NOMO-1 treated with dmso at 0.1 percent for 144 hours (cell line): ENCODE measurements at regions not wholly inside any gene's neighbourhood (a gene's known extent, or its start where the extent isn't known, plus 50 kb on each side); places are given as distances from the start of the nearest gene placed in this dataset.

Experiments
- DNase-seq: peaks from one replicate; lab custom pipeline; 2025; ENCODE audit not compliant: unreplicated experiment; lab: John Stamatoyannopoulos, UW

DNA sequence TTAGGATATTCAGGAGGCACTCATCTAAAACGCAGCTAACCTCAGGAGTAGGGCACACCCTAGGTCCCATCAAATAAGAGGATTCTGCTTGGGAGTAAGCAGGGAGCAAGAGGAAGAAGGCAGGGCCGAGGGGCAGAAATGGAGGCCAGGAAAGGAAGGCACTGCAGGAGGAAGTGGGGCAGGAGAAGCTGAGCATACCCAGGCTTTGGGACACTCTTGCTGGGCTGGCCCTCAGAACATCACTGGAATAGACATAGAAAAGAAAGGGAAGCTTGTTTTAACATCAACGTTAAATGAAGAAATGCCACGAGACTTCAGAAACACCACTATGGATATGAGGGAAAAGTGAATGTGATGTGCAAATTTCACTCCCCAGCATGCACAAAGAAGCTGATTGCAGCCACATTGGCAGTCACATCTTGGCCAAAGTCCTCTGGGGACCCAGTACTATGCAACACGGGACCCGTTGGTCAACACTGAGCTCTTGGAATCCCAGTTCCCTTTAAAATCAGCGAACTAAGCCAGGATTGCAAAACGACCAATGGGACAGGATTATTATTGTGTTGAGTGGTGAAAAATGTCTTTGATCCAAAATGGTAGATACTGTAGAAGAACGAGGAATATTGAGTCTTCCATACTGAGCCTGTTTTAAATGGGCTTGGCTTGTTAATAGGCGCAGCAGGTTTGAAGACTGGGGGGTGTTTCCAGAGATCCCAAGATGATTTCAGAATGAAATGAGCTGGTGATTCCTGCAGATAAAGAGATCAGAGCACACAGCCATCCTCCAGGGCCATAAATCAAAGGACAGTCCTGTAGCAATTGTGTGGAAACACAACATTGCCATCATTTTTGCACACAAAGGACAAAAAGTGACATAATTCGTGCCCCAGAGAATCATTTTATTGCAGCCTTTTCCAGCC, 152.4 kb downstream of the TOMM20 start:
- DNase-seq = no peak

DNA sequence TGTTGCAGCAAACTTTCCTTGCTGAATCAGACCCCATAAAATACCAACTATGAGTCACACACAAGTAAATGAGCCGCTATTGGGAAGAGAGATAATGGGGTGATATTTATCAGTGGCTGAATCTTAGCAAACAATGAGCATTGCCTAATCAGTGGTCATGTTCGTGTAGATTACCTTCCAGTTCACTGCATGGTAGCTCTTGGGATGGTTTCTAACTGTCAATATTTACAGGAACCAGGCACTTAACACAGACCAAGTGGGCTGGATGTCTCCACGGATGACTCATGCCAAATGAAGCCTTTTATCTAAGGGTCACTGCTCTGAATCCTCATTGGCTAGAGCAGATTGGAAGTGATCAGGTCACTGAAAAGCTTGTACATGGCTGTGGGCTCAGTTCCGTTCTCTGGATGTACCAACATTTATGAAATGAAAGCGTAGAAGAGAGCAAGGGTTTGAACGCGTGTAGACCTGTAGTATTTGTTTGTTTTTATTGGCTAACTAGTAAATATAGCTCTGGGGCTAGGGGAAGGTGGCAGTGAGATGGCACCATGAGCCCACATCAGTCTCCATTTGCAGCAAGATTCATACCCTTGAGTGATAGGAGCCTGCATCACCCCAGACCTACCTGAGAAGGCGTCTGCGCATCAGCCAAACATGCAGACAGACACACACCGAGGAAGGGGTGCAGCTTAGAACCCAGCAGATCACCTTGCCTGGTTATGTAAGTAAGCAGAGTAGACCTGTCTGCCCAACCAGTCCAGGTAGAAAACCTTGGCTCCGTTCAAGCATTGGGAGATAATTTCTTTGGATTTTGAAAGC, 153.3 kb downstream of the TOMM20 start:
- DNase-seq = peak; percentile 77

DNA sequence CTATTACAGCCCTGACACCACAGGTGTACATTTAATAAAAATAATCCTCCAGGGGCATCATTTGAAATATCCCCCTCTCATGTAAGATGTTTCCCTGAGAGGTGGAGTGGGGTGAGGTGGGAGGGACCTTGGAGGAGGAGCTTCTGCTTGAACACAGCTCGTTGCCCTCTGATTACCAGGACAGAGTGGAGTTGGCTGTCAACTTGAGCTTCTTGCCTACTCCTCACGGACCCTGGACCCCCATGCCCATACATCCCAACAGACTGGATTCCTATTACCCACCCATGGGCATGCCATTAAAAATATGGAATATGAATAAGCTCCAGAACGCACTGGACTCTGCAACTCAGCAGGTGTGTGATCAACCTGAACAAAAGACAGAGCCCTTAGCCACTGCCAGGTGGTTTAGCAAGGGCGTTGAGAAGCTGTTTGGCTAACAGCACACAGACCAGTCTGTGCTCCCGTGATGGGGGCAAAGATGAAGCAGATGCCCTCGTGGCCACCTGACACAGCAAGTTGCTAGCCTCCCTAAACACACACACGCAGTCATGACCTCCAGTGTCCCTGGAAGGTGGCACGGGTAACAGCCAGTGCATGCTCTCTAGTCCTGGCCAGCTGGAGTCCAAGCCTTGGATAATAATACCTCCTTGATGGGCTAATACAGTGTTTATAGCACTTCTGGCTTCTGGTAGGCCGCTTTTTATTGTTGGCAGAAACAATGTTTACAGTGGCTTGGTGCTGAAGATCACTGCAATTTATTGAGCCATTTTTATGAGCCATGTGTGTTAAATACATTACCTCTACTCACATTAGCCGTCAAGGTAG, 155.0 kb downstream of the TOMM20 start:
- no peak for DNase-seq

DNA sequence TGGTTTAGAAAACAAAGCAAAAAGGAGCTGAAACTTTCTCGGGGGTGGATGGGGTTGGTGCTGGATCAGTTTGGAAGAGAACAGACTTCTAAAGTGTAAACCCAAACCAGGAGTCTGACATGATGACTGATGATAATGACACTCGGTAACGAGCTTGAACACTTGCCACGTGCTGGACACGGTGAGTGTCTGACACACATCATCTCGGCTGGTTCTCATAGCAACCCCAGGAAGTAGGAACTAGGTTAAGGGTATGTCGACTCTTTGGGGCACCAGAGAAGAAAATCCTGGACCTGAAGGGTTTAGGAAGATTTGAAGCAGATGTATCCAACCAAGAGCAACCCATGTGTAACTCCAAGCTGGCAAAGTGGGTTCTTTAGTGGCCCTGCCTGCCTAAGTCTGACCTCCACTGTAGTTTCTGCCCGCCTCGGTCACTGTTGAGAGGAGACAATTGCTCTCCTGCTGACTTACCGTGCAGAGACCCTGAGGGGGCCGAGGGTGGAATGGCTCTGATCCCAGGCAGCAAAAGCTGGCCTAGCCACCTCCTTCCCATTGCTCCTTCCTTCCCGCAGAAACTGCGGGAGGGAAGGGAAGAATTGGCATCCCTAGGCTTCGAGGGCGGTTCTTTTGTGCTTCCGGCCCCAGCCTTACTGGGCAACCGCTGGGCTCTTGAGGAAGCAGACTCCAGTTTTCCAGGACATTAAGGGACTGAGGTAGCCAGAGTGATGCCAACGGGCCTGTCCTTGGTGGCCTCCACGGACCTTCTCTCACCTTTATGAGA, 156.0 kb downstream of the TOMM20 start:
- no peak for DNase-seq

DNA sequence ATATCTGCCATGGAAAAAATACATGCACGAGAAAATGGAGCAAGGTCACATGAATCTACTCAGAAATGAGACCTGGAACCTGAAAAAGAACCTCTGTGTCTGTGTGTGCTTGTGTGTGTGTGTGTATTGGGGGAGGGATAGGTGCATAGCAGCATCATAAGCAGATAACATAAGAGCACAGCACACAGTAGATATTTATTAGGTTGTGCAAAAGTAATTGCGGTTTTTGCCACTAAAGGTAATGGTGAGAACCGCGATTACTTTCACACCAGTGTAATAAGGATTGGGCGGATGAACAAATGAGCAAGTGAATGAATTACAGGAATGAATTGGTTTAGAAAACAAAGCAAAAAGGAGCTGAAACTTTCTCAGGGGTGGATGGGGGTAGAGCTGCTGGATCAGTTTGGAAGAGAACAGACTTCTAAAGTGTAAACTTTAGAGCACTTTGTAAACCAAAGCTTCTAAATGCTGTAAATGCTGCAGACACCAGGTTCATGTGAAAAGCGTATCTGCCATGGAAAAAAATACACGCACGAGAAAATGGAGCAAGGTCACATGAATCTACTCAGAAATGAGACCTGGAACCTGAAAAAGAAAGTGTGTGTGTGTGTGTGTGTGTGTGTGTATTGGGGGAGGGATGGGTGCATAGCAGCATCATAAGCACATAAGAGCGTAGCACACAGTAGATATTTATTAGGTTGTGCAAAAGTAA, 156.9 kb downstream of the TOMM20 start:
- no peak for DNase-seq

DNA sequence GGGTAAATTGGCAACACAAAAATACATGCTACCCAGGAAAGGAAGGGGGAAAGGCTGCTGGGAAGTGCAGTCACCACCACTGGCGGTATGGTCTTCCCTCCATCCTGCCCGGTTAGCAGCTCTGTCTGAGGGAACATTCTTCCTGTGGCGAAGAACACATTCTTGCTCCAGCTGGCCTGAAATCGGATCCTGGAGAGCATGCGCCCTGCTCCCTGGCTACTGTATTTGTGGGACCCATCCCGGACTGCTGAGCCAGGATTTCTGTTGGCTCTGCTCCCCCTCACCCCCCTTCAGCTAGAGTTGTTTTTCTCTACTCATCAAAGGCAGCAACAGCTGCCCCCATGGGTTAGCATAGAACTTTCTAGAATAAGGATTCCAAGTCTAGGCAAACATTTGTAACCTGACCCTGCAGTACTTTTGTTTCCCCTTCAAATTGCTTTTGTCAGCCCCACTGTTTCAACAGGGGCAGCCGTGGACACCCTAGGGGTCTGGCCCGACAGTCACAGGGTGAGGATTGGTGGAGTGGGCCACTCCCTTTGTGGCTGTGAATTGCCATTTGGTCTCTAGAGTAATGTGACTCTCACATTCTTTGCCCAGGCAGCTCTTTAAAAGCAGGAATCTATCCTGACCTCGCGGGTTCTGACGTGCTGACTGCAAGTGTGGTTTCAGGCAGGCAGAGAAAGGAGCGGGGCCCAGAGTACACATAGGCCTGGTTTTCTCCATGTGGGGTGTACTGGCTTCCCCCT, 157.7 kb downstream of the TOMM20 start:
- no peak for DNase-seq

DNA sequence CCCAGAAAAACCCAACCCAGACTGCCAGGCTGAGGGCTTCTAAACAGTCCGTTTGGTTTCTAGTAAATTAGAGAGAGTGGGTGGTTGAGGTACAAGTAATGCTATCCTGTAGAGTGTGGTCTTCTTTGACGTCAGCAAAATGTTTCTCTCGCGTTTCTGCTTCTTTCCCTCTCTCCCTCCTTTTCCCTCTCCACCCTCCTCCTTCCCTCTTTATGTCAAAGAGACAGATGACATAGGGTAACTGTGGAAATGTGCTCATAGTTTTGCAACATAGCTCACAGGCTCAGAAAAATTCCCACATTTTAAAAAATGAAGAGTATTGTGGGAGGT, 158.3 kb downstream of the TOMM20 start:
- DNase-seq = no peak

DNA sequence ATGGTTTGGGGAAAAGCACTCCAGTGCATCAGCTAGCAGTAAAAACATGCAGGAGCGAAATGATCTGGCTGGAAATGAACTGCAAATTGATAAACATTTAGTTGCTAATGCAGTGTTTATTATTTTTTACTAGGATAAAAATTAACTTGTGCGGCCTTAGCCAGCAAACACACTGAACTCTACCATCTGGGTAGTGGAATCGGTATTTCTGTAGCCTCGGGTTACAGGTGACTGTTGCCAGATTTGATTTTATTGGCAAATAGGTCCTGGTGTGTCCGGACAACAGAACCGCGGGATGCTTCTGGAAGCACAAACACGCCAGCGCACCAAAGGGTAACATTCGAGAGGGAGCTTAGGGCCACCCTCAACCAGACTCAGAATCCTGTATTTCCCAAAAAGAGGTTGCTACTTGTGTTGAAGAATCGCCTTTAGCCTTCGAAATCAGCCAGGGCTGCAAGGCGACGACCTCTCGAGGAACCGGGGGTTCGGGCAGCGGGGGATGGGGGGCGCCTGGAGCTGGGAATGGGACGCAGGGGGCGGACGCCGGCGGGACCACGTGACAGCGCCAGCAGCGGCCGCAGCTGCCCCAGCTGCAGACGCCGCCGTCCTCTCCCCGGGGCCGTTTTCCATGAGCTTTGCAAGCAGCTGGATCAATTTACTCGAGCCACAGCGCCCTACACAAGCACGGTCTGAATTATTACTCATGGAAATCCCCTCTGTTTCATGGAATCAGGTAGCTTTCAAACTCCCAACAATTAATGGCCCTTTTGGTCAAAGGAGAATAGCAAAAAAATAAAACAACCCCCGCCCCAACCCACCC, 158.8 kb downstream of the TOMM20 start:
- DNase-seq = no peak

DNA sequence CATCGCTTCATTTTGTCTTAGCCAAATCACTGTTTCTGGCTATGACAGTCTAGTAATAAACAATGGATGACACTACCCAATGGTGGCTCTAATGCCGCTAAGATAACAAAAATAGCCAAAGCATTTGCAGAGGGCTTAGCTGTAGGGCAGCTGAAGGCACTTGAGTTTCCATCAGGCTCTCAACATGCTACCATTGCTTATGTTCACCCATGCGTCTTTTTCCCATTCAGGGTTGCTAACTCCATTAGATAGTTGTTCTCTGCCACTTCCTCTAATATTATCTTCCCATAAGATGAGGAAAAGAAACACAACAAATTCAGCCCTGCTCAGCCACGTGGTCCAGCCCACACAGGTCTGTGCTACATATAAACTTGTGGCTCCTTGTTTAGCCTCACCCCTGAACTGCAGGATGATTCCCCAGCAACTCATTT, 159.6 kb downstream of the TOMM20 start:
- DNase-seq = no peak

DNA sequence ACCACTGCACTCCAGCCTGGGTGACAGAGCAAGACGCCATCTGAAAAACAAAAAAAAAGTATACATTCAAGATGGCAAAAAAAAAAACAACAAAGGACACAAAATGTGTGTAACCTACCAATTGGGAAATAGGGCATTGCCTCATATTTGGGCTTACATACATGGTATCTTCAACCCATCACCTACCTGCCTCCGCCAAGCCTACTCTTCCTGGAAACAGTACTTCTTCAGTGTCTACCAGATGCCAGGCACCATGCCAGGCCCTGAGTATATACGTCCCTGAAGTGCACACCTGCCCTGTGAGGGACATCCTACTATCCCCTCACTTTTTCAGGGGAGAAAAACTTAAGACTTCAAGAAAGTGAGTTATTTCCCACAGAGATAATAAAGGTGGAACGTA, 160.2 kb downstream of the TOMM20 start:
- no peak for DNase-seq

DNA sequence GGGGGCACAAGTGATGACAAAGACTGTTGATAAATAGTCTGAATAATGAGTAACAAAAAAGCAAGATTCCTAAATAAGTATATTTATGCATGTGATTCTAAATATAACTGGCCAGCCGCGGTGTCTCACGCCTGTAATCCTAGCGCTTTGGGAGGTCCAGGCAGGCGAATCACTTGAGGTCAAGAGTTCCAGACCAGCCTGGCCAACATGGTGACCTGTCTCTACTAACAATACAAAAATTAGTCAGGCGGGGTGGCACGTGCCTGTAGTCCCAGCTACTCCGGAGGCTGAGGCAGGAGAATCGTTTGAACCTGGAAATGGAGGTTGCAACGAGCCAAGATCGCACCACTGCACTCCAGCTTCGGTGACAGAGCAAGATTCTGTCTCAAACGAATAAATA, 161.5 kb downstream of the TOMM20 start:
- DNase-seq = no peak

DNA sequence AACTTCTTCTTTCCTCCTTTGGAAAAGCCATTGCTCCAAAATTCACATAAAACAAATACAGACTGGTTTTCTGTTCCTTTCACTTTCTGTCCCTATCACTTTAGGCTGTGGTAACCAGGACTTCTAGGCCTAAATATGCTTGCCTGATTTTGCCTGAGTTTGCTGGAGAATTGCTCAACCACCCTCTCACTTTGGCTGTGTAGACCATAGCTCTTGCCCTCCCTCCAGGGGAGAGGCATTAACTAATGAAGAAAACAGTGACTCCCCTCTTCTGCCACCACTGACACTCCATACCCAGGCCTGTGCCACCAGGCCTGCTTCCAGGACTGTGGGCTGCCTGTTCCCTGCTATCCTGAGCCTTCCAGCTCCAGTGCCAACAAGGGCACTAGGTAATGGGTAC, 163.5 kb downstream of the TOMM20 start:
- peak; percentile 36 for DNase-seq

DNA sequence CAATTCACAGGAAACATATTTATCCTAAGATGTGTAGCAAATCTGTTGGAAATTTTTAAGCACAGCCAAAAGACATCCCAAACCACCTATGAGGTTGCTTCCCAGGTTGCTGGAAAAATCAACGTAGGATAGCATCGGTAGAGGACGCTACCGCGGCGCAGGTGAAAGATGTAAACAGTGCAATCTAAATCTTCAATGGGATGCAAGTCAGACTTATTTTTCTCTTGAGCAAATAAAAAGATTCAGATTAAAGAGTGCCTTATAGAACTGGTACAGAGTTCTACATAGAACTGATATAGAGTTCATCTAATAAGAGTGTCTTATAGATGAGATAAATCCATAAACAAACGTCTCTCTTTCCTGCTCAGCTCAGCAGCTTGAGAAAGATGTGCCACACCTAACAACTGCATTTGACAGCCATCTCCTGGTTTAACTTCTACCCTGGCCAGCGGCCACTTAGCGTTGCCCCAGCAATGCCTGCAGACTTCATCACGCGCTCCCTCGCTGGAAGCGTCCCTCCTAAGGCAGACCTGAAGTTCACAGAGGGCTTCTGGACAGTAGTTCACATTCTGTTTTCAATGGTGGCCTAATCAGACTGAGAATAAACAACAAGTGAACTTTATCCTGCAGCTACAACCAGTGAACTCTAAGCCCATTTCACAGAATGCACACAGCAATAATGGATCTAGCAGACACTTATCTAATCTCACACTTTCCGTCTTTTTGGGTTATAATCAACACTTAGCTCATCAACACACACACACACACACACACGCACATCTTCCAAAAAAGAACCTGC, 164.5 kb downstream of the TOMM20 start:
- DNase-seq = no peak

DNA sequence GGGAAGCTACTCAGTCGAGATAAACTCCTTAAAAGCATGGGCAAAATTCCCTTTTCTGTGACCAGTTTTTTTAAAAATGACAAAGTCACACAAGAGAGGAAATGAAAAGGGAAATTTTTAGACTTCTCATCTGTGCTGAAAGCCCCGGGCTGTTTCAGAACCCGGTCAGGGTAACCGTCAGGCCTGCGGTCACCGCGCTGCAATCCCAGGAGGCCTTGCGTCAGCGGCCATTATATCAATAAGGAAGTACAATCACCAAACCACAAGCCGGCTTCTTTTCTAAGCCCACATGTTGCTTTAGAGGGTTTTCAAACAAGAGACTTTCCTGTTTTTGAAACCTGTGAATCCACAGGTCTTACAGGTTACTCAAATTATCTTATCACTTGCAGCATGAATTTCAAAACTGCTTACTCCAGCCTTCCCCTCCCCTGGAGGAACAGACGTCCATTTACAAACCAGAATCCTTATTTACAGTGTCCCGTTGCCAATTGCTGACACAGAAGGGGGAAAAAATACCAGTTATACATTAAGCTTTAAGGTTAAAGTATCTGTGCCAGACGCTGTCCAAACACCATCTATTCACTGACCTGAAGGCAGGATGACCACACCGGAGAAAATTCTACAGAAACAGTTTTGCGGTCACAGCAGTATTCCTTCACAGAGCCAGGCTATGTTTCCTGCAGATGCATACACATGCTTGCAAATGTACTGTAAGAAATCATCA, 165.3 kb downstream of the TOMM20 start:
- DNase-seq = peak; percentile 95

DNA sequence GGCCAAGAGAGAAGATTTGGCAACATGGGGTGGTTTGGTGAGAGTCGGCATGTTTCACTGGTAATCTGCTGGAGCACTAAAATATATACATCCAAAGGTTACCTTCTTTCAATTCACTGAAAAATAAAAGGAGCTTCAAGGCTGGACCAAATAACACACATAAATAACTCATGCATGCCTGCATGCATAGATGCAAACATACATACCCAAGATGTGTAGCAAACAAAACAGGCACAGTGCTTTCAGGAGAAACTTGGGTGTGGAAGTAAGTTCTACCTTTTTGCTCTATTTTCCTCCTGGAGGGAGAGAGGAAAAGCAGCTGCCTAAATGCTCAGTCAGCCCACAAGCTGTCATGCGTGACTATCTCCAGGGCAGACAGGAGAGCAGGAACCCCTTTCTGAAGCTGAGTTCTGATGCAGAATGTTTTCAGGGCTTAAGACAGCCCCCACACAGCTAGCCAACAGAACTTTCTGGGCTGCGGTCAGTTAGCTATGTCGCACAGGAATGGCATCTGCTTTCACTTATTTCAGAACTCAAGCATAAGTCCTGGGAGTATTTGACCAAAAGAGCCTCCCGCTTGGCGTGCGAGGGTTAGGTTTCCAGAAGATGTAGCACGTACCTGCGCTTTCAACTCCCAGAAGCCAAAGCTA, 166.2 kb downstream of the TOMM20 start:
- peak; percentile 46 for DNase-seq
